Liver (tissue), 8 donors: ENCODE measurements at regions not wholly inside any gene's neighbourhood (a gene's known extent, or its start where the extent isn't known, plus 50 kb on each side); places are given as distances from the start of the nearest gene placed in this dataset.

ENCODE experiments used
- DNase-seq: peaks from one replicate; pipeline ENCODE4 v3.0.0-alpha.2; 2017; ENCODE audit warnings: low spot score
- H3K27ac ChIP-seq, 2 donors: one replicate each; pipeline ENCODE4 v1.7.0; 2013; ENCODE audit warnings: inconsistent platforms in 2 of 2, low read length in 2 of 2, control low read depth in 1 of 2, low read depth in 1 of 2, mild to moderate bottlenecking in 1 of 2
- H3K27me3 ChIP-seq, 4 donors: one replicate each; pipeline versions ENCODE4 v1.6.1 to v1.7.0; 2013; ENCODE audit warnings: low read length in 3 of 4, inconsistent platforms in 1 of 4, mild to moderate bottlenecking in 1 of 4, moderate library complexity in 1 of 4; ENCODE audit not compliant: control insufficient read depth in 4 of 4, insufficient read depth in 4 of 4
- H3K36me3 ChIP-seq, 4 donors: one replicate each; pipeline versions ENCODE4 v1.6.1 to v1.7.0; 2013; ENCODE audit warnings: low read length in 3 of 4, mild to moderate bottlenecking in 3 of 4, low read depth in 1 of 4, moderate library complexity in 1 of 4; ENCODE audit not compliant: control insufficient read depth in 4 of 4, insufficient read depth in 3 of 4
- H3K4me1 ChIP-seq, 4 donors: one replicate each; pipeline versions ENCODE4 v1.6.1 to v1.7.0; 2013; ENCODE audit warnings: low read length in 3 of 4, mild to moderate bottlenecking in 3 of 4, moderate library complexity in 1 of 4; ENCODE audit not compliant: control insufficient read depth in 4 of 4, insufficient read depth in 4 of 4
- H3K4me3 ChIP-seq, 3 donors: one replicate each; pipeline versions ENCODE4 v1.6.1 to v1.7.0; 2013; ENCODE audit warnings: low read length in 3 of 3, control low read depth in 1 of 3, low read depth in 1 of 3, mild to moderate bottlenecking in 1 of 3
- H3K9ac ChIP-seq, 2 donors: one replicate each; pipeline ENCODE4 v1.7.0; 2013; ENCODE audit warnings: low read length in 2 of 2, mild to moderate bottlenecking in 2 of 2, moderate library complexity in 2 of 2, control low read depth in 1 of 2, low read depth in 1 of 2
- H3K9me3 ChIP-seq, 4 donors: one replicate each; pipeline versions ENCODE4 v1.6.1 to v1.7.0; 2013; ENCODE audit warnings: low read length in 3 of 4; ENCODE audit not compliant: control insufficient read depth in 4 of 4
- FOXA1 ChIP-seq: IDR thresholded peaks from 2 replicates; pipeline ENCODE4 v1.6.1; 2016; ENCODE audit warnings: antibody characterized with exemption
- FOXA2 ChIP-seq: IDR thresholded peaks from 2 replicates; pipeline ENCODE4 v1.6.1; 2016; ENCODE audit warnings: antibody characterized with exemption
- GABPA ChIP-seq, 2 donors: IDR thresholded peaks in 1 of 2; conservative IDR thresholded peaks in 1 of 2; 2 replicates each; pipeline ENCODE4 v1.6.1; 2016; ENCODE audit warnings: antibody characterized with exemption in 2 of 2, mild to moderate bottlenecking in 1 of 2, moderate library complexity in 1 of 2
- HNF4A ChIP-seq, 2 donors: conservative IDR thresholded peaks; 2 replicates each; pipeline ENCODE4 v1.6.1; 2016; ENCODE audit warnings: antibody characterized with exemption in 2 of 2, mild to moderate bottlenecking in 2 of 2
- HNF4G ChIP-seq: IDR thresholded peaks from 2 replicates; pipeline ENCODE4 v1.6.1; 2016; ENCODE audit warnings: antibody characterized with exemption
- JUND ChIP-seq, 2 donors: IDR thresholded peaks; 2 replicates each; pipeline ENCODE4 v1.6.1; 2016; ENCODE audit warnings: antibody characterized with exemption in 2 of 2
- RAD21 ChIP-seq, 2 donors: IDR thresholded peaks; 2 replicates each; pipeline ENCODE4 v1.6.1; 2016; ENCODE audit warnings: antibody characterized with exemption in 2 of 2, mild to moderate bottlenecking in 2 of 2
- TAF1 ChIP-seq: conservative IDR thresholded peaks from 2 replicates; pipeline ENCODE4 v1.6.1; 2016; ENCODE audit warnings: antibody characterized with exemption, mild to moderate bottlenecking
- YY1 ChIP-seq: IDR thresholded peaks from 2 replicates; pipeline ENCODE4 v1.6.1; 2016; ENCODE audit warnings: antibody characterized with exemption, mild to moderate bottlenecking
- WGBS: extraction: QIAGEN DNeasy Blood & Tissue Kit; methylation state at CpG from one replicate; pipeline ENCODE4 v1.1.7; 2013; 5-methylcytosine and 5-hydroxymethylcytosine counted together
- TF ChIP-seq, protein P1 (sequence below): fragments of 150-350 bp; IDR thresholded peaks from 2 replicates; pipeline ENCODE4 v1.5.1; 2017; ENCODE audit warnings: improper control_type of control experiment, low read depth, low read length; ENCODE audit not compliant: missing input control
- TF ChIP-seq, protein P2 (sequence below): IDR thresholded peaks from 2 replicates; pipeline ENCODE4 v1.6.1; 2016; ENCODE audit warnings: antibody characterized with exemption
- donor health status: healthy.
- donor health status: healthy.
- donor health status: healthy.
- donor health status: healthy.
- donor health status: healthy.

DNA sequence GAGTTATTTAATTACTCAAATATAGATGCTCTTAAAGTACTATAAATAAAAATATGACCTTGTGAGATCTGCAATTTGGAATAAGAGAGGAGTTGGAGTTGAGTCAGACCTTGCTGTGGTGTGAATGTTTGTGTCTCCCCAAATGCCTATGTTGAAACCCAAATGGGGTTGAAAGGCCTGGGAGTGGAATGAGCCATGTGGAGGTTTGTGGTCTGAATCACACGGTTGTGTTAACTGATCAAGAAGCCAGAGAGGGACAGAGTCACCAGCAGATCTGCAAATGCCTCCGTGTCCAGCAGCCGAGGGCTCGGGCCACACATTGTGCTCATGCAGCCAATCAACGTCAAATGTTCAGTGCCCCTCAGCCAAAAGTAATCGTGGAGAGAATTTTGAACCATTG, 404.4 kb downstream of the ICE1 start:
- Histone ChIP-seq H3K9me3 (no peaks in the 10 kb centered on the region), H3K36me3 (no peaks in the 10 kb centered on the region), H3K4me3 (no peak overlapping the region), H3K27ac (no peak overlapping the region), H3K27me3 (no peaks in the 10 kb centered on the region), H3K9ac (no peak overlapping the region), H3K4me1 (peaks cover 0 to 3% (median 0%) of the 10 kb centered on the region in 4 donors)
- WGBS: 81% methylated on average over 6 of the region's 6 CpGs
- TF ChIP-seq YY1 (no peak), FOXA2 (no peak), HNF4G (no peak), FOXA1 (no peak)
- TF ChIP-seq, protein P1, sequence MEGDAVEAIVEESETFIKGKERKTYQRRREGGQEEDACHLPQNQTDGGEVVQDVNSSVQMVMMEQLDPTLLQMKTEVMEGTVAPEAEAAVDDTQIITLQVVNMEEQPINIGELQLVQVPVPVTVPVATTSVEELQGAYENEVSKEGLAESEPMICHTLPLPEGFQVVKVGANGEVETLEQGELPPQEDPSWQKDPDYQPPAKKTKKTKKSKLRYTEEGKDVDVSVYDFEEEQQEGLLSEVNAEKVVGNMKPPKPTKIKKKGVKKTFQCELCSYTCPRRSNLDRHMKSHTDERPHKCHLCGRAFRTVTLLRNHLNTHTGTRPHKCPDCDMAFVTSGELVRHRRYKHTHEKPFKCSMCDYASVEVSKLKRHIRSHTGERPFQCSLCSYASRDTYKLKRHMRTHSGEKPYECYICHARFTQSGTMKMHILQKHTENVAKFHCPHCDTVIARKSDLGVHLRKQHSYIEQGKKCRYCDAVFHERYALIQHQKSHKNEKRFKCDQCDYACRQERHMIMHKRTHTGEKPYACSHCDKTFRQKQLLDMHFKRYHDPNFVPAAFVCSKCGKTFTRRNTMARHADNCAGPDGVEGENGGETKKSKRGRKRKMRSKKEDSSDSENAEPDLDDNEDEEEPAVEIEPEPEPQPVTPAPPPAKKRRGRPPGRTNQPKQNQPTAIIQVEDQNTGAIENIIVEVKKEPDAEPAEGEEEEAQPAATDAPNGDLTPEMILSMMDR: no peak
- TF ChIP-seq, protein P2, sequence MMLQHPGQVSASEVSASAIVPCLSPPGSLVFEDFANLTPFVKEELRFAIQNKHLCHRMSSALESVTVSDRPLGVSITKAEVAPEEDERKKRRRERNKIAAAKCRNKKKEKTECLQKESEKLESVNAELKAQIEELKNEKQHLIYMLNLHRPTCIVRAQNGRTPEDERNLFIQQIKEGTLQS: no peak
- DNase-seq: no peak

GRCh38 chr5:5822729-5823257, 400.3 kb downstream of the ICE1 start:
- no peak for DNase-seq
- H3K27me3 ChIP-seq: no peaks in the 10 kb centered on the region
- TF ChIP-seq, protein P2: no peak
- no peak for TF ChIP-seq TAF1
- peaks cover 0 to 6% (median 3%) of the 10 kb centered on the region in 4 donors for H3K9me3 ChIP-seq
- WGBS: 89% methylated on average over 3 of the region's 3 CpGs
- no peak overlapping the region for H3K4me3 ChIP-seq
- H3K36me3 ChIP-seq: no peaks in the 10 kb centered on the region
- no peak overlapping the region for H3K9ac ChIP-seq
- no peaks in the 10 kb centered on the region for H3K4me1 ChIP-seq
- H3K27ac ChIP-seq: no peak overlapping the region

- H3K27me3 ChIP-seq: no peaks in the 10 kb centered on the region
Measured at GRCh38 chr5:5816960-5817359, 394.5 kb downstream of the ICE1 start.

More at GRCh38 chr5:5816960-5817359, 394.5 kb downstream of the ICE1 start:
- DNase-seq: no peak
- Histone ChIP-seq H3K9ac (no peak overlapping the region), H3K27ac (no peak overlapping the region), H3K36me3 (no peaks in the 10 kb centered on the region), H3K4me3 (no peak overlapping the region), H3K9me3 (peaks cover 0 to 6% (median 3%) of the 10 kb centered on the region in 4 donors), H3K4me1 (no peaks in the 10 kb centered on the region)
- TF ChIP-seq HNF4A (conservative IDR thresholded peaks at IDR 0.05) (no peak), JUND (IDR thresholded peaks at IDR 0.05) (no peak), RAD21 (IDR thresholded peaks at IDR 0.05) (no peak), GABPA (IDR thresholded peaks at IDR 0.05 in 1 of 2, conservative IDR thresholded peaks at IDR 0.05 in 1 of 2) (no peak)
- TF ChIP-seq, protein P1: no peak
